PC-3 (cell line): ENCODE measurements at regions not wholly inside any gene's neighbourhood (a gene's known extent, or its start where the extent isn't known, plus 50 kb on each side); places are given as distances from the start of the nearest gene placed in this dataset.

Source experiments
- ATAC-seq: fragments of 200-7000 bp; cut with Tn5 transposase; 2 replicates; pipeline ENCODE4 v1.9.1; 2020; ENCODE audit warnings: mild to moderate bottlenecking, moderate library complexity
- BruUV-seq: library from RNA; stranded (reverse); fragments of 400-500 nt; replicated peaks from 2 replicates; lab custom pipeline; 2021; lab: Mats Ljungman, UMichigan
- CTCF ChIA-PET: fragments of 300-600 bp; sonication (Branson Sonifier 250); formaldehyde crosslinking; loops from one replicate; lab custom pipeline; 2022; ENCODE audit warnings: antibody characterized with exemption; lab: Charles Lee
- POLR2A ChIA-PET: fragments of 300-600 bp; sonication (Branson Sonifier 250); formaldehyde crosslinking; loops from one replicate; lab custom pipeline; 2022; ENCODE audit warnings: antibody characterized with exemption; ENCODE audit not compliant: unreplicated experiment; lab: Charles Lee
- DNase-seq: peaks from one replicate; pipeline ENCODE4 v3.0.0-alpha.2; 2015
- H2AFZ ChIP-seq: fragments of 300-600 bp; sonication (generic); 2 replicates; pipeline ENCODE4 v1.6.0; 2016; ENCODE audit warnings: antibody characterized with exemption, low read length
- H3F3A ChIP-seq: fragments of 300-600 bp; sonication (generic); one replicate; pipeline ENCODE4 v1.6.0; 2017; ENCODE audit warnings: antibody characterized with exemption, low read length, control low read depth, mild to moderate bottlenecking; ENCODE audit not compliant: unreplicated experiment
- H3K27ac ChIP-seq: fragments of 300-600 bp; sonication (generic); 2 replicates; pipeline ENCODE4 v1.5.1; 2016; ENCODE audit warnings: mild to moderate bottlenecking, low read length
- H3K27me3 ChIP-seq: fragments of 300-600 bp; sonication (generic); 2 replicates; pipeline ENCODE4 v1.6.1; 2016; ENCODE audit warnings: low read length, mixed read lengths
- H3K36me3 ChIP-seq: fragments of 300-600 bp; sonication (generic); 2 replicates; pipeline ENCODE4 v1.6.1; 2016; ENCODE audit warnings: low read depth, mixed run types, low read length, mixed read lengths
- H3K4me1 ChIP-seq: fragments of 300-600 bp; sonication (generic); 2 replicates; pipeline ENCODE4 v1.5.1; 2016; ENCODE audit warnings: low read length; ENCODE audit not compliant: insufficient read depth
- H3K4me2 ChIP-seq: fragments of 300-600 bp; sonication (generic); 2 replicates; pipeline ENCODE4 v1.6.0; 2016; ENCODE audit warnings: low read length
- H3K4me3 ChIP-seq: fragments of 300-600 bp; sonication (generic); 2 replicates; pipeline ENCODE4 v1.5.1; 2016; ENCODE audit warnings: mild to moderate bottlenecking, low read length, mixed read lengths
- H3K79me2 ChIP-seq: fragments of 300-600 bp; sonication (generic); 2 replicates; pipeline ENCODE4 v1.6.1; 2017; ENCODE audit warnings: low read length, mixed read lengths
- H3K9ac ChIP-seq: fragments of 300-600 bp; sonication (generic); 2 replicates; pipeline ENCODE4 v1.6.0; 2016; ENCODE audit warnings: mild to moderate bottlenecking, low read length
- H3K9me2 ChIP-seq: fragments of 300-600 bp; sonication (generic); replicated peaks from 2 replicates; pipeline ENCODE4 v1.6.1; 2016; ENCODE audit warnings: mixed run types, low read length, mixed read lengths
- H3K9me3 ChIP-seq: fragments of 300-600 bp; sonication (generic); 2 replicates; pipeline ENCODE4 v1.6.1; 2016; ENCODE audit warnings: low read length, mixed read lengths
- H4K20me1 ChIP-seq: fragments of 300-600 bp; sonication (generic); 2 replicates; pipeline ENCODE4 v1.6.1; 2016; ENCODE audit warnings: low read length, mixed read lengths
- EZH2 ChIP-seq: fragments of 300-600 bp; sonication (generic); IDR thresholded peaks from one replicate; pipeline ENCODE4 v1.6.1; 2017; ENCODE audit warnings: antibody characterized with exemption, mild to moderate bottlenecking, low read length; ENCODE audit not compliant: unreplicated experiment
- EZH2phosphoT487 ChIP-seq: fragments of 300-600 bp; sonication (generic); IDR thresholded peaks from 2 replicates; pipeline ENCODE4 v1.6.1; 2018; ENCODE audit warnings: mild to moderate bottlenecking, antibody characterized with exemption, low read length, borderline replicate concordance
- intact Hi-C: fragments of 100-400 bp; cut with micrococcal nuclease; formaldehyde crosslinking; loops from 2 replicates; pipeline ENCODE4 v1.9.0; 2023
- TF ChIP-seq, protein P1 (sequence below): fragments of 300-600 bp; sonication (generic); conservative IDR thresholded peaks from 2 replicates; pipeline ENCODE4 v1.5.1; 2017; ENCODE audit warnings: antibody characterized with exemption, low read depth, mild to moderate bottlenecking, low read length

DNA sequence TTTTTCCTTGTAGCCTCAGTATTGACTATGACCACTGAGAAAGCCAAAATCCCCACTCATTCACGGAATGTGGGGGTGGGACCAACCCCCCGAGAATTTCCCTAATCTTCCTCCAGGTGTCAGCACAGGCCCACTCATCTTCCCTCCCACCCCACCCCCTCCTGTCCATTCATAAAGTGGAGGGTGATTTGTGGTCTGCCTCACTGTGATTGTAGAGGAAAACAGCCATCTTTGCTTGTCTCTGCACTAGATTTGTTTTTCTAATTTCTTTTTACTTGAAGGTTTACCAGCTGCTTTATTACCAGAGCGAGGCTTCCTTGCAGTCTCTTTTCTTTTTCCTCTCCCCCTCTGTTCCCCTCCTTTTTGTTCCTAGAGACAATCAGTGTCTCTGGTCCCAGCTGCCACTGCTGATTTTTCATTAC is 171.8 kb downstream of the ICOS start:
- Histone ChIP-seq H3K27me3 (peaks cover 75% of the 10 kb centered on the region), H3K9me2 (no peaks in the 10 kb centered on the region), H4K20me1 (no peaks in the 10 kb centered on the region), H3K4me3 (no peak overlapping the region), H3K9me3 (no peaks in the 10 kb centered on the region), H3K9ac (no peak overlapping the region), H3K4me2 (no peak overlapping the region), H3K79me2 (no peaks in the 10 kb centered on the region), H3K36me3 (no peaks in the 10 kb centered on the region), H3F3A (no peaks in the 10 kb centered on the region), H2AFZ (no peak overlapping the region), H3K27ac (no peak overlapping the region), H3K4me1 (no peaks in the 10 kb centered on the region)
- TF ChIP-seq, protein P1, sequence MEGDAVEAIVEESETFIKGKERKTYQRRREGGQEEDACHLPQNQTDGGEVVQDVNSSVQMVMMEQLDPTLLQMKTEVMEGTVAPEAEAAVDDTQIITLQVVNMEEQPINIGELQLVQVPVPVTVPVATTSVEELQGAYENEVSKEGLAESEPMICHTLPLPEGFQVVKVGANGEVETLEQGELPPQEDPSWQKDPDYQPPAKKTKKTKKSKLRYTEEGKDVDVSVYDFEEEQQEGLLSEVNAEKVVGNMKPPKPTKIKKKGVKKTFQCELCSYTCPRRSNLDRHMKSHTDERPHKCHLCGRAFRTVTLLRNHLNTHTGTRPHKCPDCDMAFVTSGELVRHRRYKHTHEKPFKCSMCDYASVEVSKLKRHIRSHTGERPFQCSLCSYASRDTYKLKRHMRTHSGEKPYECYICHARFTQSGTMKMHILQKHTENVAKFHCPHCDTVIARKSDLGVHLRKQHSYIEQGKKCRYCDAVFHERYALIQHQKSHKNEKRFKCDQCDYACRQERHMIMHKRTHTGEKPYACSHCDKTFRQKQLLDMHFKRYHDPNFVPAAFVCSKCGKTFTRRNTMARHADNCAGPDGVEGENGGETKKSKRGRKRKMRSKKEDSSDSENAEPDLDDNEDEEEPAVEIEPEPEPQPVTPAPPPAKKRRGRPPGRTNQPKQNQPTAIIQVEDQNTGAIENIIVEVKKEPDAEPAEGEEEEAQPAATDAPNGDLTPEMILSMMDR = 0 out of 2 replicates have a peak, but pooled peaks have one; percentile 20
- no peak for TF ChIP-seq EZH2phosphoT487
- no peak for TF ChIP-seq EZH2
- BruUV-seq = no TSS peak
- intact Hi-C loops = no loop called here
- ChIA-PET CTCF (no interaction called here), POLR2A (no interaction called here)
- DNase-seq (peak; percentile 45), ATAC-seq (no peak)

DNA sequence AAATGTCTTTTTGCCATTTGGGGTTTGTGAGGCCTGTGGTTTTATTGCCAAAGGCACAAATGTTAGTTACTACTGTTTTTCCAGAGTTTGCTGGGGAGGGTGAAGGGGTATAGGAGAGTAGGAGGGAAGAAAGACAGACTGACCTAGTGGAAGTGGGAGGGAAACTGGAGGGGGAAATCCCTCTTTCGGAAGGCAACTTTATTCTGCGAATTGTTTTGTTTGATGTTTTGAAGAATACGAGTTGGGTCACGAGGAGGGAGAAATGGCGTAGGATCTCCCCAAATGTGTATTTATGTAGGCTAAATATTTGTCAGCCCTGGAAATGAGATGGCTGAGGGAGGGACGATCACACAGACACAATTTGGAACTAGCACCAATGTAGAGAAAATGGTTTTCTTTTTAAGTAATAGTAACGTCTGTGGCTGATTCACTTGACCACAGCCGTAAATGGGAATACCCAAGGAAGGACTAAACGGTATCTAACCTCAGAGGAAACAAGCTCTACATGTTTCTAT is 172.3 kb downstream of the ICOS start:
- no peak overlapping the region for H3K4me3 ChIP-seq
- H2AFZ ChIP-seq = no peak overlapping the region
- no peak for ATAC-seq
- no peak for DNase-seq
- POLR2A ChIA-PET = no interaction called here
- H3K9me3 ChIP-seq = no peaks in the 10 kb centered on the region
- TF ChIP-seq EZH2phosphoT487 (no peak), EZH2 (no peak)
- TF ChIP-seq, protein P1 = no peak
- H3K27ac ChIP-seq = no peak overlapping the region
- intact Hi-C loops = no loop called here
- peaks cover 71% of the 10 kb centered on the region for H3K27me3 ChIP-seq
- CTCF ChIA-PET = no interaction called here
- H3K9ac ChIP-seq = no peak overlapping the region
- H3K79me2 ChIP-seq = no peaks in the 10 kb centered on the region
- no peak overlapping the region for H3K4me2 ChIP-seq
- H3K9me2 ChIP-seq = no peaks in the 10 kb centered on the region
- H3F3A ChIP-seq = no peaks in the 10 kb centered on the region
- H3K4me1 ChIP-seq = no peaks in the 10 kb centered on the region
- no peaks in the 10 kb centered on the region for H3K36me3 ChIP-seq
- H4K20me1 ChIP-seq = no peaks in the 10 kb centered on the region
- no TSS peak for BruUV-seq

DNA sequence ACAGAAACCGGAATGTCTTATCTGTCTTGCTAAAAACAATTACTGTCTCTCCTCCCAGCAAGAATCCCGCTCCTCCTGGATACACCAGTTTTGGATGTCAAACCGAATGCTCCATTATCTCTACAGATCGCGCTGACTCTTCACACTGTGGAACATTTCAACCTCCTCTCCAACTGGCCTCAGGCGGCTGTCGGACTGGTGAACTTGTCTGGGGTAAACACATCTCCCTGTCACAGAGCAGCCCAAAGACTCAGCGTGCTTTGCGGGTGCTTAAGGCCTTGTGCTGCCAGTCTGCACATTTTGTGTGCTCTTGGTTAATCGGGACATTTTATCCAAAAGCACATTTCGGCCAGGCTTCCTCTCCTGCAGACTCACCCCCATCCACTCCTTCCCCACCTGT is 173.1 kb downstream of the ICOS start:
- Histone ChIP-seq H3K27ac (no peak overlapping the region), H3K4me2 (no peak overlapping the region), H3K79me2 (no peaks in the 10 kb centered on the region), H3K9me3 (no peaks in the 10 kb centered on the region), H3K27me3 (peaks cover 62% of the 10 kb centered on the region), H2AFZ (no peak overlapping the region), H3K4me1 (no peaks in the 10 kb centered on the region), H3F3A (no peaks in the 10 kb centered on the region), H3K9ac (no peak overlapping the region), H3K36me3 (no peaks in the 10 kb centered on the region), H3K9me2 (no peaks in the 10 kb centered on the region), H3K4me3 (no peak overlapping the region), H4K20me1 (no peaks in the 10 kb centered on the region)
- no TSS peak for BruUV-seq
- TF ChIP-seq, protein P1 = no peak
- TF ChIP-seq EZH2 (no peak), EZH2phosphoT487 (no peak)
- intact Hi-C loops = no loop called here
- no peak for ATAC-seq
- CTCF ChIA-PET = no interaction called here
- POLR2A ChIA-PET = no interaction called here
- no peak for DNase-seq
